NCI-H69 (cell line): ENCODE measurements at regions not wholly inside any gene's neighbourhood (a gene's known extent, or its start where the extent isn't known, plus 50 kb on each side); places are given as distances from the start of the nearest gene placed in this dataset.
A peak's percentile ranks its signal among the peaks of the same experiment; 100 is the strongest.

Source experiments
- DNase-seq: peaks from one replicate; lab custom pipeline; 2025; lab: John Stamatoyannopoulos, UW

DNA sequence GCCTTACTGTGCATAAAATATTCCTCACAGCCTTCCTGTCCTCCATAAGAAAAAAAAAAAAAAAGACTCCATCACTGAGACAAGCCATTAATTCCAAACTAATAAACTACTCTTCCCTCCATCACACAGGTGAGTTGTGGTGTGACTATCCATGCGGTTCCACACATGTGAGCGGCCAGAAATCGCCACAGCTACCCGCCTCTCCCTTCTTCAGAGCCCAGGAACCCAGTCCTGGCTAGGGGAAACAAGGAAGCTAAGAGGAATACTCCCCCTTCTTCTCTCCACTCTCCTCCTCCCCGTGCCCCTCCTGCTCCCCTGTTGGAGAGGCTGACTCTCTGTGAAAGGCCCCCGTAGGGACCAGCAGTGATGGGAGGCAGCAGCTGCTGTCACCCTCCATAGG is 128.6 kb upstream of the ARID1B start:
- DNase-seq, result no peak

DNA sequence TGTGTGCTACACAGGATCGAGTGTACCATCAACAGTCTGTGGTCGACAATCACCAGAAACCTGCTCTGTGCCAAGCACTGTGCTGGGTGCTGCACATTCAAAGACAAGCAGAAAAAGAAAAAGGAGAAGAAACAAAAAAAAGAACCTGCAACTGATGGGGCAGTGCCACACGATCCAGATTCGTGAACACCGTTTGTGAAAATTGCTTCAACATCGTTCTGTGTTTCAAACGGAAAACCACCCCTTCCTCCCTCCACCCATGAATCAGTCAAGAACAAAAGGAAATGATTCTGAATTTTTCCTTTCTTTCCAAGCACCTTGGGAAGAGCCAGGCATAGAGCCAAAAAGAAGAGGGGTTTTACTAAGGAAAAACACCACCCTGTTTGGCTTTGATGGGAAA is 129.2 kb upstream of the ARID1B start:
- DNase-seq, result peak; percentile 11

DNA sequence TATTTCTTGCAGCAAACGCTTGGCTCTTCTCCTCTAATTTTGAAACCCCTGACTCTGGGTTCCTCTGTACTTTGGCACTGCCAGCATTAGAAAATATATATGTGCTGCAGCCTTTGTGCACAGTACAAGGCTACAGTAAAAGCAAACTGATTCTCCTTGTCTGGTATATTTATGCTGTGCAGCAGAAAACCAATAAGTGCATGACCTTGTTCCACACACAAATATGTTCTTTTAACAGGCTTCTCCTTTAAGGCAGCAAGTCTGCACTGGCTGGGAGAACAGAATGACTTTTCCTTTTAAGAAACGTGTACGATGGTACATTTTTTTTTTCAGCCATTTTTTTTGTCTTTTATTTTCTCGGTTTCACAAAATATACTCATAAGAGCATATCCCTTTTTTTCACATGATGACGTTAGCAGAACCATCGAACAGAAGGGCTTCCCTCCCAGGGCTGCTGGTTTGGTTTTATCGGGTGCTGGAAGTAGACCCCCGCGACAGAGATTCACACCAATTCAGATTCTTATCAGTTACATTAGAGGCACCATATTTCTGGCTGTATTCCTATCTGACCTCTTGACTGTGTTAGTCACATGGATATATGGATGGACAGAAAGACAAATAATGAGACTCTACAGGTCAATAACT is 129.9 kb upstream of the ARID1B start:
- no peak for DNase-seq

DNA sequence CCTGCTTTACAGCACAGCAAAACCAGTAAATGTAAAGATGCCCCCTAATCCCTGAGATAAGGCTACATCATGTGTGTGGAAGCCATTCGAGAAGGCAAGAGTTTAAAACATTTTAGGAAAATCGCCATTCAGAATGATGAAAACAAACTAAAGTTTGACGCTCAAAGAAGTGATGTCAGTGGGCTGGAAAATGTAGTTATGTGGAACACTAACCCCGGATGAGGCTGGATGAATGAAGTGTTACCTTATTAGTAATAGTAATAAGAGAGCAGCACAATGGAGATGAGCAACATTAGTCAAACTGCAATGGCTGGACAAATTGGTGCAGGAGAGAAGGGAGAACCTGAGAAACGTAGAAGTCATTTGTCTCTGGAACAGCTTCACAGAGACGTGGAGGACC is 130.7 kb upstream of the ARID1B start:
- no peak for DNase-seq

DNA sequence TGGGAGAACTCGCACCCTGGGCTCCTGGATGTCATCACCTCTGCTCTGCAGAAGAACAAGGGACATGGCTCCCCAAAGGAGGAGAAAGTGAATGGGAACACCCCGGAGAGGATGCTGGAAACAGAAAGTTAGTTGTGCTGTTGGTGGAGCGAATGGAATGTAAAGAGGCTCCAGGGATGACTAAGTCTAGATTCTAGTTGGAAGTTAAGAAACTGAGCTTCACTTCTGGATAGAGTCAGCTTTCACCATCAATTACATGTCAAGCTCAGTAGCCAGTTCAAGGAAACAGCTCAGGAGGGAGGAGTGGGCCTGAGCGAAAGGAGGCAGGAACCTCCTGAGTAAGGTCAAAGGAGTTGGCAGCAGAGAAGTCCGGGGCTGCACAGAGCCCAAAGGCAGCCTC is 132.1 kb upstream of the ARID1B start:
- DNase-seq, result no peak

DNA sequence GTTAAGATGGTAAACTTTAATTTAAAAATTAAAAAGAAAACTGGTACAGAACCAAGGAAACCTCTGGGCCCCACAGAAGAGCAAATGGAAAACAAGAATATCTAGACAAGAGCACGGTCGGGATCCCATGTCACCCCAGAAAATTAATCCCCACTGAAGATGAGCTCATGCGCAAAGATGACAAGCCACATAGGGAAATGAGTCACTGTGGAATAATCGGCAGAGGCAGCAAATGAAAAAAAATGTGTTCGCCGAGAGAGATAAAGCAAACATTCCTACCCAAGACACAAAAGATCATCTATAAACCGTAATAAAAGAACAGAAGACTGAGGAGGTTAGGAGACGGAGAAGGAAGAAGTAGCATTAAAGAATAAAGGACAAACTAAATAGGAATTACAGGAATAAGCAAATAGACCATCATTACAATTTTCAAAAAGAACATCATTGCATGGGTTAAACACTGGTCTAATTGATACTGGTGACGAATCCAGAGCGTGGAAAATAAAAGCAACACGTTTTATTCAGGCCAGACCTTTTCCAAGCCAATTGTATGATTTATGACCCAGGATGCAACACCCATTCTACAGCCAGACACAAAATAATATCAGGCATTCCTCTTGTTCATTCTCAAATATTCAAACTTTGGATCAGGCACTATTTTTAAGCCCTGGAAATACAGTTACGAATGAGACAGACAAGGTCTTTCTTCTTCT is 138.0 kb upstream of the ARID1B start:
- DNase-seq, result no peak

DNA sequence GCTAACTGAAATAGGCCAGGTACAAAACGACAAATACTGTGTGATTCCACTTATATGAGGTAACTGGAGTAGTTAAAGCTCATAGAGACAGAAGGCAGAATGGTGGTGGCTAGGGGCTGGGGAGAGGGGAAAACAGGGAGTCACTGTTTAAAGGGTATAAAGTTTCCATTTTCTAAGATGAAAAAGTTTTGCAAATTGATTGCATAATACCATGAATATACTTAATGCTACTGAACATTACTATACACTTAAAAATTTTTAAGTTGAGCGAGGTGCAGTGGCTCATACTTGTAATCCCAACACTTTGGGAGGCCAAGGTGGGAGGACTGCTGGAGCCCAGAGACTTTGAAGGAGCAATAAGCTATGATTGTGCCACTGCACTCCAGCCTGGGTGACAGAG is 138.6 kb upstream of the ARID1B start:
- DNase-seq, result no peak

DNA sequence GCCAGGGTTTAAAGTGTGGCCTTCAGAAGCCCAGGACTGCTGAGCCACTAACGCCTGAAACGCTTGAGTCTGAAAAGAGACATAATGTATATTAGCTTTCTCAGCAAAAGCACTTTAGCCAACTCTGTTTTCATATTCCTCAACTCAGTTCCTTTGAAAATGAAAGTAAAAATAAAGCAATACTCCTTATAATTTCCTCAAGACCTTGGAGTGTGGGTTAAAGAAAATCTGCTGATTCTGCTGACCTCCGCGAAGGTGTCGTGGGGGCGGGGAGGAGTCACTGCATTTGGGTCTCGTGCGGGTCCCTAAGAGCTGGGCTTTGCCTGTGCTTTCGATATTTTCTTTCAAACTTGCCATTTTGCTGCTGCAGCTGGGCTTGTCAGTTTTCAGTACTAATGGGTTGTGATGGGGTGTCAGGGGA is 142.2 kb upstream of the ARID1B start:
- no peak for DNase-seq

DNA sequence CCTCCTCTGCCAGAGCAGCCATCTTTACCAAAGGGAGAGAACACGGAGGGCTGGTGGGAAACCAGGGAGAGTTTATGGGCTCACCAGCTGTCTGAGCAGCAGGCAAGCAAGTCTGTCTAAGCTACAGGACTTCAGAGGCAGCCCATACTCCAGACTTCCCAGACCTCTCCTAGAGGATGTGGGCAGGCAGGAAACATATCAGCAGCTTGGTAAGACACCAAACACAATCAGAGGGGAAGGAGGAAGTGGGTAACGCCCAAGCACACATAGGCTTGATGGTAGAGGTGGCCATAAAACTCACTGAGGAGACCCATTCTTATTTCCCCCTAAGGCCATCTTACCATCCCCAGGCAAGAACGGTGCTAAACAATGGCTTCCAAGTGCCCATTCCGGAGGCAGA is 143.1 kb upstream of the ARID1B start:
- no peak for DNase-seq

DNA sequence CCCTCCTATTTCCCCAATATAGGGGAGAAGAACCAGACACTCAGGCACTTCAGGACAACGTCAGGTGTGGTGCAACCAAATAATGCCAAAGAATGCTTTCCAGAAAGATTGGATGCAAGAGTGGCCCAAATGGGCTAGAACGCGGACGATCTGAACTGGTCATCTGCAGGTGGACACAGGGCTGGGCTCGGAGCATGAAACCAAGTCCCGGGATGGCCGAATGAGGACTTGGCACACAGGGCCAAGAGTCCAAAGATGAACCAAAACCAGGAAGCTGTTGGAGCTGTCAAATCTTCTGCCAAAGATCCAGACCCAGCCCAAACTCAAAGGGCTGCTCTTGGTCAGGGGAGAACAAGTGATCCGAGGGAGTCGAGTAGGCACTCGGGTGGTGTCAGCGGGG is 143.9 kb upstream of the ARID1B start:
- no peak for DNase-seq

DNA sequence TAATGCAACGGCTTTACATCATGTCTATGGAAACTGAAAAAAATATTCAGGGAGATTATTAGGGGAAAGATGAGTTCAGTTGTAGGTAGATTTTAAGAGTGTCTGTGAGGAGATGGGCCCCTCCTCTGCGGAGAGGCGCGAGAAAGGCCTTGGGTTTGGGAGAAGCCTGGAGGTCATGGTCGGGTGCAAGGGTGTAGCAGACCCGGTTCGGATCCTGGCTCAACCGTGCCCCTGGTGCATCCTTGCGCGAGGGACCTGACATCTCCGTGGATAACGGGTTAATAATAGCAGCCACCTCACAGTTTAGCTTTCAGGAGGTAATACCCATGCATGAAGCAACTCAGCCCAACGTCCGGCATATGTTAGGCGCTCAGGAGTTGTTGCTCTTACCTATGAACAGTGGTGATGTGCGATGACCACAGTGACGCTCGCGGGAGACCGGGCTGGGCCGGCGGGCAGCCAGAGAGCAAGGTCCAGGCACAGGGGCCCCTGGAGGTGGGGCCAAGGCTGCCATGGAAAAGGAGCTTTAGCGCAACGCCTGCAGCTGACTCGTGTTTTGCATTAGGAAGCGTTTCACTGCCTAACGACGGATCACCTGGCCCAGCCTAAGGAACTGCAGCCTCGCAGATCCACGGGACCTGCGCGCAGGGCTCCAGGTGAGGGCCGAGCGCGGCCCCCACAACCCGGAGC is 146.4 kb upstream of the ARID1B start:
- no peak for DNase-seq

DNA sequence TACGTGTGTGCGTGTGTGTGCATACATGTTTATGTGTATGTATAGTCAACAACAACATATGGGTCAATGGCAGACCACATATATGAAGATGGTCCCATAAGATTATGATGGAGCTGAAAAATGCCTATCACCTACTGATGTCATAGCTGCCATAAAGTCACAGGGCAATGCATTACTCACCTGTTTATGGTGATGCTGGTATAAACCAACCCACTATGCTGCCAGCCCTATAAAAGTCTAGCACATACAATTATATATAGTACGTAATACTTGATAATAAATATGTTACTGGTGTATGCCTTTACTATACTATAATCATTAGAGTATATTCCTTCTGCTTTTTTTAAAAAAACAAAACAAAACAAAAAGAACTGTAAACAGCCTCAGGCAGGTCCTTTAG is 148.4 kb upstream of the ARID1B start:
- no peak for DNase-seq

DNA sequence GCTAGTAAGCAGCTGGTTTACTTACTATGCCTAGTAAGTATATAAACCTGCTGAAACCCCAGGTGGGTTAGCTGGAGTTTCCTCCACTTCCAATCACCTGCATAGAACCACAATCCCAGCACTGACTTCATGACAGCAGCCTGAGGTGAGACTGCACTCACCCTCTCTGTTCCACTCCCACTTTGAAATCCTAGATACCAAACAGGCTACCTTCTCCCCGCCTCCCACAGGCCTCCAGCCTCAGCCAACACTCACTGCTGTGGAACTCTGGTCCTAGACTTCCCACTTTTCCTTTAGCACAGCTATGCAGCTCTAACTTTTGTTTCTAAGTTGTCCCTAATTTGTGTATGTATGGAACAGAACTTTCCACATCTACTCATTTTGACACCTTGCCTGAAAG is 149.7 kb upstream of the ARID1B start:
- no peak for DNase-seq

DNA sequence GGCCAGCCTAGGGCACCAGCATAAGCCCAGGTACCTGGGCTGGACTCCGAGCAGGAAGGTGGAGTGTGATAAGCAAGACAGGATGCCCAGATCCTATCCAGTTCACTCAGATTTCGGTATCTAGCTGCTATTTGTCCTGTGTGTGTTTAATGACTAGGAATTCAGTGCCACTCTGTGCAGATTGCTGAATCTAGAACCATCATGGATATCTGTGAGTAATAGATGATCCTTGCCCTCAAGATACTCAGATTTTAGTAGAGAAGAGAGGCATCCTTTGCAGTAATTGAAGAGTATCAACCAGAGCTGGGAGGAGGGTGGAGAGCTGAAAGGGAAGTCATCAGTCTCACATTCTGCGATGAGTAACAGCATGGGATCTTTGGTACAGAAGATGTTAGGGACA is 155.0 kb upstream of the ARID1B start:
- DNase-seq, result no peak

DNA sequence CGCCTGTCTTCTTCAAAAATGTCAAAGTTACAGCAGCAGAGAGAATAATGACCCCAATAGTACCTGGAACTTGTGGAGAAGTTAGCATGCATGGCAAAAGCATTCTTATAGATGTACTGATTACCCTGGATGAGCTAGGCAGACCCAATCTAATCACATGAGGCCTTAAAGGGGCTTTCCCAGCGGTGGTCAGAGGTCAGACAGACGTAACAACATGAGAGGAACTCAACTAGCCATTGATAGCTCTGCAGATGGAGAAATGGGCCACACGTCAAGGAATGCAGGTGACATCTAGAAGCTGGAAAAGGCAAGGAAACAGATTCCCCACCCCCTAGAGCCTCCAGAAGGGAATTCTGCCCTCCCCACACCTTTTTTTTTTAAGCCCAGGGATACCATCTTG is 156.8 kb upstream of the ARID1B start:
- DNase-seq, result no peak

DNA sequence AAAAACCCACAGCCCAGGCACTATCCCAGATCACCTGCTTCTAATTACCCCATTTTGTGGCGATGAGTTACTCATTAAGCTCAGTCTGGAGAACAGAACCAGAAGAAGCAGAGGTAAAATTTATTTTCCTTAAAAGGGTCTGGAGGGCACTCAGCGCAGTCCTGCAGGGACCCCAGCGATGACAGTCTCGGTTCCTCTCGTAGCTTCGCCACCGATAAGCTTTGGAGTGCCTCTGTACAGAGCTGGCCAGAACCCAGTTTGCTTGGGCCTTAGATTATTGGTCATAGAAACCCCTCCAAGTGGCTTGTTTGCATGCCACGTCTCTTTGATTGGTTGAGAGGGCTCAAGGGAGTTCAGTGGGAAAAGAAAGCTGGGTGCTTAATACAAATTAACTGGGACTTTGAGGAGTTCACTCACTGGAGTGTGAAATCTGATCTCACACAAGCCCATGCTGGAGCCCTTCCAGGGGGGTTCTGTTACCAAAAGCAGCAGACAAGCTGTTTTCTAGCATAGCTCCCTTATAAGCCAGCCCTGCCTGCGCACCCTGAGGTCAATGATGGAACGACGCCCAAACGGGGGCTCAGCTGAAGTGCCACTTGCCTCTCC is 158.5 kb upstream of the ARID1B start:
- DNase-seq, result peak; percentile 75

DNA sequence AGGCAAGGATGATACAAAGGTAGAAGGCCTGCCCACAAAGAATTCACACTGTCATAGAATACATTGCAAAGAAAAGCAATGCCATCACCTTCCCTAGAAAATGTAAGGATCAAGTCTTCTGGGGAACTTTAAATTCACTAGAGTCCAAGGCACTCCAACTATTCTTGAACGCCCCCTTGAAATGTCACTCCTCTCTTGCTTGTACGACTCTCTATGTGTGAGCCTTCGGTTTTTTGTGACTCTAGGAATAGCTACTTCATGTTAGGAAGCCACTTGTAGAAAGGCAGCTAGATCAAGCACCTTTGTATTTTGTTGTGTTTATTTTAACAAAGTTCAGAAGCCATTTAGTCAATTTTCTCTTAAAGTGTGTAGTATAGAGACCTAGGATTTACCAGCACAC is 159.2 kb upstream of the ARID1B start:
- DNase-seq, result no peak

DNA sequence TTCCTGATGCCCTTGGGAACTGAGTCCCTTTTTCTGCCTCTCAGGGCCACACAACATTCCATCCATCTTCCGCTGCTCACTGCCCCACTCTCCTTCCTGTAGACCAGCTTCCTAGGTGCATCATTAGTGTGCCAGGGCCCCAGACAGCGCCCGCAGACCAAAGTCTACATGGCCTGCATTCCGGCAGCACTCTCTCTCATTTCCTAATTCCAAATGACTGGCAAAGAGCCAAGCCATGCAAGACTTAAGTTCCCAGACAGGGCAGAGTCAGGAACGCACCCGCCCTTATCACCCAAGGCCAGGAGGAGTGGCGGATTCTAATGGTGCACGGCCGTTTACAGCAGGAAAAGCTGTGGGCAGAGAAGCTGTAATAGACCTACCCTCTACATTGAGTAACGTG is 159.8 kb upstream of the ARID1B start:
- DNase-seq, result peak; percentile 40

DNA sequence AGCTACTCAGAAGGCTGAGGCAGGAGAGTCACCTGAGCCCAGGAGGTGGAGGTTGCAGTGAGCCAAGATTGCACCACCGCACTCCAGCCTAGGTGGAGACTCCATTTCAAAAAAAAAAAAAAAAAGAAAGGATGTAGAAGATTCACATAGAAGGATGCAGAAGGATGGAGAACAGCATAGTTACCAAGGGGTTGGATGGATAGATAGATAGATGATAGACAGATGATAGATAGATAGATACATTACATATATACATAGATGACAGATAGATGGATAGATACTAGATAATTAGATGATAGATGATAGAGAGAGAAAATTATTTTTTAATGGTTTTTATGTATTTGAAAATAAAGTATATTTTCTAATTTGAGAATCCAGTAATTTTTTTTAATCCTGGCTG is 160.7 kb upstream of the ARID1B start:
- no peak for DNase-seq

DNA sequence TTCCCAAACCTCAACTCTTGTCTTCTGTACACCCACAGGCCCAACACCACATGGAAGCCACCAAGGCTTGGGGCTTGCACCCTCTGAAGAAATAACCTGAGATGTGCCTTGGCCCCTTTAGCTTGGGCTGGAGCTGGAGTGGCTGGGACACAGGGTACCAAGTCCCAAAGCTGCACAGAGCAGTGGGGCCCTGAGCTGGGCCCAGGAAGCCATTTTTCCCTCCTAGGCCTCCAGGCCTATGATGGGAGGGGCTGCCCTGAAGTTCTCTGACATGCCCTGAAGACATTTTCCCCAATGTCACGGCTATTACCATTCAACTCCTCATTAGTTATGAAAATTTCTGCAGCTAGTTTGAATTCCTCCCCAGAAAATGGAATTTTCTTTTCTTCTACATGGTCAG is 163.2 kb upstream of the ARID1B start:
- DNase-seq, result no peak

DNA sequence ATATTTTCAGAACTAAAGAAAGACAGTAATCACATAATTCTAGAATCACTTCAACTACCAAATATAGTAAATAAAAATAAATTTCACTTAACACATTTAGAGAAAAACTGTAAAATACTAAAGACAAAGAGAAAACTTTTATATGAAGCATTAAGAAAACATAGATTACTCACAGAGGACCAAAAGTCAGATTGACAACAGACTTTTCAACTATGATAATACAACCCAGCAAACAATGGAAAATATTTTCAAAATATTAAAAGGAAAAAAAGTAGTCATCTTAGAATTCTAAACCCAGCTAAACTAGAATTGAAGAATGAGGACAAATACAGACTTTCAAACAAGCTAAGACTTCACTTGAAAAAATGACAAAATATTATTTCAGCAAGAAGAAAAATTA is 164.8 kb upstream of the ARID1B start:
- DNase-seq, result no peak

DNA sequence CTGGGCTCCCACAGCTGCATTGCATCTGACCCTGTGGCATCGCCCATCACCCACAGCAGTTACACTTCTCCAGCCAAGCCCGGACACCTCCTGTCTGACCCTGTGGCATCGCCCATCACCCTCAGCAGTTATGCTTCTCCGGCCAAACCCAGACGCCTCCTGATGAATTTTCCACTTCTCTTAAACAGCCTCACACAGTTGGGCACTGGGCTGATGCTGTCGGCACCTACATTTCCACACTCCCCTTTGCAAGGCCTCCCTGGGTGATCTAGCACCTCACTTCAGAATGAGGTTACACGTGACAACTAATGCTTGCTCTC is 175.2 kb upstream of the ARID1B start:
- no peak for DNase-seq
